KMS-11 (cell line): ENCODE measurements at regions not wholly inside any gene's neighbourhood (a gene's known extent, or its start where the extent isn't known, plus 50 kb on each side); places are given as distances from the start of the nearest gene placed in this dataset.
A peak's percentile ranks its signal among the peaks of the same experiment; 100 is the strongest.

Source experiments
- H2AFZ ChIP-seq: fragments of 200-600 bp; sonication (generic); 2 replicates; pipeline ENCODE4 v1.6.1; 2016; ENCODE audit warnings: antibody characterized with exemption, mixed run types, low read depth
- H3K27ac ChIP-seq: fragments of 200-600 bp; sonication (generic); 2 replicates; pipeline ENCODE4 v1.6.1; 2016; ENCODE audit warnings: mild to moderate bottlenecking, mixed run types
- H3K27me3 ChIP-seq: fragments of 200-600 bp; sonication (generic); 2 replicates; pipeline ENCODE4 v1.6.1; 2017; ENCODE audit warnings: mild to moderate bottlenecking, low read depth, mixed run types, moderate library complexity; ENCODE audit not compliant: insufficient read depth
- H3K36me3 ChIP-seq: fragments of 200-600 bp; sonication (generic); 2 replicates; pipeline ENCODE4 v1.6.1; 2017; ENCODE audit warnings: mild to moderate bottlenecking, mixed run types; ENCODE audit not compliant: insufficient read depth
- H3K4me1 ChIP-seq: fragments of 200-600 bp; sonication (generic); 2 replicates; pipeline ENCODE4 v1.6.1; 2016; ENCODE audit warnings: mild to moderate bottlenecking, low read depth, mixed run types; ENCODE audit not compliant: poor library complexity, severe bottlenecking
- H3K4me2 ChIP-seq: fragments of 200-600 bp; sonication (generic); 2 replicates; pipeline ENCODE4 v1.7.0; 2016; ENCODE audit warnings: mild to moderate bottlenecking, mixed run types
- H3K4me3 ChIP-seq: fragments of 200-600 bp; sonication (generic); IDR thresholded peaks from 2 replicates; pipeline ENCODE4 v1.6.1; 2017; ENCODE audit warnings: low read depth, low read length, mixed read lengths; ENCODE audit not compliant: insufficient read depth
- H3K79me2 ChIP-seq: fragments of 200-600 bp; sonication (generic); 2 replicates; pipeline ENCODE4 v1.6.1; 2016; ENCODE audit warnings: low read depth, mixed run types; ENCODE audit not compliant: insufficient read depth
- H3K9ac ChIP-seq: fragments of 200-600 bp; sonication (generic); 2 replicates; pipeline ENCODE4 v1.6.1; 2016; ENCODE audit warnings: mild to moderate bottlenecking, mixed run types
- H4K20me1 ChIP-seq: fragments of 200-600 bp; sonication (generic); 2 replicates; pipeline ENCODE4 v1.6.1; 2016; ENCODE audit warnings: mild to moderate bottlenecking, mixed run types; ENCODE audit not compliant: insufficient read depth
- TF ChIP-seq, protein P1 (sequence below): fragments of 200-600 bp; sonication (generic); conservative IDR thresholded peaks from 2 replicates; pipeline ENCODE4 v1.6.1; 2017; ENCODE audit warnings: low read depth, mild to moderate bottlenecking, antibody characterized with exemption, low read length, moderate library complexity, mixed read lengths

DNA sequence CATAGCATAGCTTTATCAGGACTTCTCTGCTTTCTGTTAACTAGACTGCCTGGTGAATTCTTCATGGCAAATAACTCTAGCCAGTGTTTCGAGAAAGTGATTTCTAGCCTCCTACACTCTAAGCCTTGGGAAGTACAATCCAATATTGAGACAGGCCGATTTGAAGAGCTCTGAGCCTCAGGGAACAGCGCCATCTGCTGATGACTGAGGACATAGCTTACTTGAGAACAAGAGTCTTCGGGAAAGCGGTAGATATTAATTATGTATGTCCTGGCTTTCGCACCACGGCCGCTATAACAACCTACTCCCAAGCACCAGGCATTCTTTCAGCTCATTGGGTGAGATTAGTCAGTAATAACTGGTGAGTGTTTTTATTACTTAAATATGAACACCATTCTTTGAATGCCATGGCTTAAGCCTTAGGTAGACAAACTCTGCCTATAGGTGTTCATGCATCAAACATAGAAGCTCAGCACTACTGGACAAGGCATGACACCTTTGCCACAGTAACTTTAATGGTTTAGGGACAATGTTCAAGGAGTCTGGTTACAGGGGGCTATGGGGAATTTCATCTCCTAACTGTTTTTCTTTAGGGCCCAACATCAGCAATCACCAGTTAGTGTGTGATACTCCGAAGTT is 518.6 kb downstream of the BMP2 start:
- Histone ChIP-seq H3K4me1 (peaks cover 3% of the 10 kb centered on the region), H3K27ac (no peak overlapping the region), H3K9ac (no peak overlapping the region), H4K20me1 (no peaks in the 10 kb centered on the region), H2AFZ (no peak overlapping the region), H3K27me3 (no peaks in the 10 kb centered on the region), H3K4me2 (no peak overlapping the region), H3K79me2 (no peaks in the 10 kb centered on the region), H3K4me3 (no peak overlapping the region), H3K36me3 (no peaks in the 10 kb centered on the region)
- TF ChIP-seq, protein P1, sequence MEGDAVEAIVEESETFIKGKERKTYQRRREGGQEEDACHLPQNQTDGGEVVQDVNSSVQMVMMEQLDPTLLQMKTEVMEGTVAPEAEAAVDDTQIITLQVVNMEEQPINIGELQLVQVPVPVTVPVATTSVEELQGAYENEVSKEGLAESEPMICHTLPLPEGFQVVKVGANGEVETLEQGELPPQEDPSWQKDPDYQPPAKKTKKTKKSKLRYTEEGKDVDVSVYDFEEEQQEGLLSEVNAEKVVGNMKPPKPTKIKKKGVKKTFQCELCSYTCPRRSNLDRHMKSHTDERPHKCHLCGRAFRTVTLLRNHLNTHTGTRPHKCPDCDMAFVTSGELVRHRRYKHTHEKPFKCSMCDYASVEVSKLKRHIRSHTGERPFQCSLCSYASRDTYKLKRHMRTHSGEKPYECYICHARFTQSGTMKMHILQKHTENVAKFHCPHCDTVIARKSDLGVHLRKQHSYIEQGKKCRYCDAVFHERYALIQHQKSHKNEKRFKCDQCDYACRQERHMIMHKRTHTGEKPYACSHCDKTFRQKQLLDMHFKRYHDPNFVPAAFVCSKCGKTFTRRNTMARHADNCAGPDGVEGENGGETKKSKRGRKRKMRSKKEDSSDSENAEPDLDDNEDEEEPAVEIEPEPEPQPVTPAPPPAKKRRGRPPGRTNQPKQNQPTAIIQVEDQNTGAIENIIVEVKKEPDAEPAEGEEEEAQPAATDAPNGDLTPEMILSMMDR: peak; percentile 81

DNA sequence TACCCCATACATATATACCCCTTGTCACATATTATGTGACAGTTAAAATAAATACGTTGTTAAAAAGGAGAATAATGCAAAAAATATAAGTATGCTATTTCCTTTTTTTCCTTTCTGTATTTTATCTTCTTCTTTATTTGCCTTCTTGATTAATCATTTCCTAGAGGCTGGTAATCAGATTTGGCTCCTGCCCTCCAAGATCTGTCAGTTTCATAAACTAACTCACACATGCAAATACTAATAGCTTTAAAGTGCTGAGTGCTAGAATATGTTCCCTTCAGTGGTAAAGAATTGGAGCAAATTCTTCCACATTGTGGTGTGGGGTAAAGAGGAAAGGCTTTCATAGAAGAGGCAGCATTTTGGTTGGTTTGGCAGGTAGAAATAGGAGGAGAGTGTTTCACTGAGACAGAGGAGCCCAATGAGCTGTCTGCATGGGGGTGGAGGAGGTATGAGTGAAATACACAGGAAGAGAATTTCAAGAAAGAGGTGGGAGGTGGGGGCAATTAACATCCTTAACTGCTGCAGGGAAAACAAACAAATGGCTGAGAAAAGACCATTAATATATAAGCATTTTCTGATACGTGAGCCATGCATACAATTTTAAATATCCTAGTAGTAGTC is 523.9 kb downstream of the BMP2 start:
- Histone ChIP-seq H2AFZ (no peak overlapping the region), H3K4me2 (peak overlapping the region; percentile 10; the same call in 1 of the 2 replicates)

DNA sequence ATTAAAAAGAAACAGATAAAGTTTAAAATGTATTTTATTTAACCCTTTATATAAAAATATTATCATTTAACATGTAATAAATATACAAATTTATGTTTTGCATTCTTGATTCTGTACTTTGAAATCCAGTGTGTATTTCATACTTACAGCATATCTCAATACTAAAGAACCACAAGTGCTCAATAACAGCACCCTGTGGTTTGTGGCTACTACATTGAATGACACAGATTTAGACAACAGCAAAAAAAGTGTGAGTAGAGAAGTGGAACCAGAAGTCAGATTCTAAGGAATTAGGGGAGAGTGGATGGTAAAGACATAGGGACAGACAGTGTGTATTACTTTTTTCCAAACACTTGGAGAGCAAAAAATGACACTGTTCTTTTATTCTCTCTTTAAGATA is 524.5 kb downstream of the BMP2 start:
- no peak overlapping the region for H2AFZ ChIP-seq
- no peaks in the 10 kb centered on the region for H3K79me2 ChIP-seq
- H3K4me2 ChIP-seq: peak overlapping the region; percentile 10; the same call in 1 of the 2 replicates
- no peak overlapping the region for H3K27ac ChIP-seq
- H4K20me1 ChIP-seq: no peaks in the 10 kb centered on the region
- no peaks in the 10 kb centered on the region for H3K27me3 ChIP-seq
- no peaks in the 10 kb centered on the region for H3K36me3 ChIP-seq
- TF ChIP-seq, protein P1: no peak
- no peak overlapping the region for H3K4me3 ChIP-seq
- H3K9ac ChIP-seq: no peak overlapping the region
- H3K4me1 ChIP-seq: peaks cover 19% of the 10 kb centered on the region

More for the DNA sequence above, 523.9 kb downstream of the BMP2 start:
- H3K27ac ChIP-seq: no peak overlapping the region
- no peaks in the 10 kb centered on the region for H4K20me1 ChIP-seq
- H3K4me3 ChIP-seq: no peak overlapping the region
- no peaks in the 10 kb centered on the region for H3K79me2 ChIP-seq
- H3K9ac ChIP-seq: no peak overlapping the region
- H3K4me1 ChIP-seq: peaks cover 19% of the 10 kb centered on the region
- no peaks in the 10 kb centered on the region for H3K36me3 ChIP-seq
- no peaks in the 10 kb centered on the region for H3K27me3 ChIP-seq
- TF ChIP-seq, protein P1: no peak

DNA sequence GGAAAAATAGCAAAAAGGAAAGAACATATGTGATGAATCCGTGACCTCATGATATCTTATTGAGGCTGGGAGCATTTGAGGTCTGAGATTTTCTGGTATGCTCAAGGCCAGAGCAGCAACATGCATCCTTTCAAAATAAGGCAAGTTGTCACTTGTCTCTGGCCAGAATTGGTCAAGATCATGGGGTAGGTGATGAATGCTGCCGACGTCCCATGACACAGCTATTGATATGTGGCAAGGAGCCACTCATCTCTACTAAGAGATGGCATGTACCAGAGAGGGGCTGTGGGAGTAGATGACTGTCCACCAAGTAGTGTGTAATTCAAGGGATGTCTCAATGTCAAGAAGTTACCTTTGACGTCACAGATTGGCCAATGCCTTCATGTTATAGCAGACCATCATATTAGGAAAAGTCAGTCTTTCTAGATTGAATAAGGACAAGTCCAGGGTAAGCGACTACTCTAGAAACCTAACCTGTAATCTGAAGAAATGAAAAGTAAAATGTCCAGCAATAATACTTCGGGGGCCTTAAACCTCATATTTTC is 527.4 kb downstream of the BMP2 start:
- Histone ChIP-seq H3K79me2 (no peaks in the 10 kb centered on the region), H3K4me1 (peaks cover 19% of the 10 kb centered on the region), H3K9ac (no peak overlapping the region), H4K20me1 (no peaks in the 10 kb centered on the region), H3K4me3 (no peak overlapping the region), H3K36me3 (no peaks in the 10 kb centered on the region), H3K27ac (no peak overlapping the region), H3K4me2 (no peak overlapping the region), H2AFZ (no peak overlapping the region), H3K27me3 (no peaks in the 10 kb centered on the region)
- TF ChIP-seq, protein P1: no peak
